PC-3 (cell line): ENCODE measurements at regions not wholly inside any gene's neighbourhood (a gene's known extent, or its start where the extent isn't known, plus 50 kb on each side); places are given as distances from the start of the nearest gene placed in this dataset.

Experiments used
- ATAC-seq: fragments of 200-7000 bp; cut with Tn5 transposase; 2 replicates; pipeline ENCODE4 v1.9.1; 2020; ENCODE audit warnings: mild to moderate bottlenecking, moderate library complexity
- BruUV-seq: library from RNA; stranded (reverse); fragments of 400-500 nt; replicated peaks from 2 replicates; lab custom pipeline; 2021; lab: Mats Ljungman, UMichigan
- CTCF ChIA-PET: fragments of 300-600 bp; sonication (Branson Sonifier 250); formaldehyde crosslinking; loops from one replicate; lab custom pipeline; 2022; ENCODE audit warnings: antibody characterized with exemption; lab: Charles Lee
- POLR2A ChIA-PET: fragments of 300-600 bp; sonication (Branson Sonifier 250); formaldehyde crosslinking; loops from one replicate; lab custom pipeline; 2022; ENCODE audit warnings: antibody characterized with exemption; ENCODE audit not compliant: unreplicated experiment; lab: Charles Lee
- DNase-seq: peaks from one replicate; pipeline ENCODE4 v3.0.0-alpha.2; 2015
- H2AFZ ChIP-seq: fragments of 300-600 bp; sonication (generic); 2 replicates; pipeline ENCODE4 v1.6.0; 2016; ENCODE audit warnings: antibody characterized with exemption, low read length
- H3F3A ChIP-seq: fragments of 300-600 bp; sonication (generic); one replicate; pipeline ENCODE4 v1.6.0; 2017; ENCODE audit warnings: antibody characterized with exemption, low read length, control low read depth, mild to moderate bottlenecking; ENCODE audit not compliant: unreplicated experiment
- H3K27ac ChIP-seq: fragments of 300-600 bp; sonication (generic); 2 replicates; pipeline ENCODE4 v1.5.1; 2016; ENCODE audit warnings: mild to moderate bottlenecking, low read length
- H3K27me3 ChIP-seq: fragments of 300-600 bp; sonication (generic); 2 replicates; pipeline ENCODE4 v1.6.1; 2016; ENCODE audit warnings: low read length, mixed read lengths
- H3K36me3 ChIP-seq: fragments of 300-600 bp; sonication (generic); 2 replicates; pipeline ENCODE4 v1.6.1; 2016; ENCODE audit warnings: low read depth, mixed run types, low read length, mixed read lengths
- H3K4me1 ChIP-seq: fragments of 300-600 bp; sonication (generic); 2 replicates; pipeline ENCODE4 v1.5.1; 2016; ENCODE audit warnings: low read length; ENCODE audit not compliant: insufficient read depth
- H3K4me2 ChIP-seq: fragments of 300-600 bp; sonication (generic); 2 replicates; pipeline ENCODE4 v1.6.0; 2016; ENCODE audit warnings: low read length
- H3K4me3 ChIP-seq: fragments of 300-600 bp; sonication (generic); 2 replicates; pipeline ENCODE4 v1.5.1; 2016; ENCODE audit warnings: mild to moderate bottlenecking, low read length, mixed read lengths
- H3K79me2 ChIP-seq: fragments of 300-600 bp; sonication (generic); 2 replicates; pipeline ENCODE4 v1.6.1; 2017; ENCODE audit warnings: low read length, mixed read lengths
- H3K9ac ChIP-seq: fragments of 300-600 bp; sonication (generic); 2 replicates; pipeline ENCODE4 v1.6.0; 2016; ENCODE audit warnings: mild to moderate bottlenecking, low read length
- H3K9me2 ChIP-seq: fragments of 300-600 bp; sonication (generic); replicated peaks from 2 replicates; pipeline ENCODE4 v1.6.1; 2016; ENCODE audit warnings: mixed run types, low read length, mixed read lengths
- H3K9me3 ChIP-seq: fragments of 300-600 bp; sonication (generic); 2 replicates; pipeline ENCODE4 v1.6.1; 2016; ENCODE audit warnings: low read length, mixed read lengths
- H4K20me1 ChIP-seq: fragments of 300-600 bp; sonication (generic); 2 replicates; pipeline ENCODE4 v1.6.1; 2016; ENCODE audit warnings: low read length, mixed read lengths
- EZH2 ChIP-seq: fragments of 300-600 bp; sonication (generic); IDR thresholded peaks from one replicate; pipeline ENCODE4 v1.6.1; 2017; ENCODE audit warnings: antibody characterized with exemption, mild to moderate bottlenecking, low read length; ENCODE audit not compliant: unreplicated experiment
- EZH2phosphoT487 ChIP-seq: fragments of 300-600 bp; sonication (generic); IDR thresholded peaks from 2 replicates; pipeline ENCODE4 v1.6.1; 2018; ENCODE audit warnings: mild to moderate bottlenecking, antibody characterized with exemption, low read length, borderline replicate concordance
- intact Hi-C: fragments of 100-400 bp; cut with micrococcal nuclease; formaldehyde crosslinking; loops from 2 replicates; pipeline ENCODE4 v1.9.0; 2023
- TF ChIP-seq, protein P1 (sequence below): fragments of 300-600 bp; sonication (generic); conservative IDR thresholded peaks from 2 replicates; pipeline ENCODE4 v1.5.1; 2017; ENCODE audit warnings: antibody characterized with exemption, low read depth, mild to moderate bottlenecking, low read length

DNA sequence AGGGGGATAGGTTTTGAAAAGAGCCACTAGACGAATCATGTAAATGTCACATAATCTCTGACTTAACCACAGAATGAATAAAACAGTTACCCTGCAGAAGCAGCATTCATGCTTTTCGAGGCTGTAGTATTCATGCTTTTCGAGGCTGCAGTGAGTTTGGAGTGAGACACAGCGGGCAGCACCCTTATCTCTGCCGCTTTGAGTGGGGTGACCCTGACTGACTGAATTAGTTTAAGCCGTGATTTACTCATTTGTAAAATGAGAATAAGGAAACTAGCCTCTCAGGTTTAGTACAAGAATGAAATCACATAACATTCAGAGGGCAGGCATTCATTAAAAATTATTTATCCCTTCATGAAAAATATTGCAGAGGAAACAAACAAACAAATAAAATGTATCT, 92.8 kb upstream of the KMT2C start:
- CTCF ChIA-PET, result no interaction called here

DNA sequence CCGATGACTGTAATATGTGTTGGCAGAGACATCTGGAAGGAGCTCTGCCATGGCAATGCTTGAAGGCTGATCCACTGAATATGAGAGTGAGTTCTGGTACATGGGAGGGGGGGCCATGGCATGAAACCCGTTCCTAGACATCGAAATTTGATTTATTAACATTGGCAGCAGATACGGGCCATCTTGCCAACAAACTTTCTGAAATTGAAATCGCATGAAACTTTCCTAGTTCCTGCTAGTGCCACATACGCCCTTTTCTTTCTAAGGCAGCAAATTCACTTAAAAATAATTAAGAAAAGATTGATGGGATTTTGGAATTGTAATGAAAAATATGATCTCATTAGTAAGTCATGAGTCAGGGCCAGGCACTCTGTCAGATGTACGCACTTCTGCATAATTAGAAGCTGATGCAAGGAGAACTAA, 91.8 kb upstream of the KMT2C start:
- no peaks in the 10 kb centered on the region for H3K9me3 ChIP-seq
- no peaks in the 10 kb centered on the region for H4K20me1 ChIP-seq
- H3K27ac ChIP-seq, result no peak overlapping the region
- POLR2A ChIA-PET, result no interaction called here
- H3K9me2 ChIP-seq, result no peaks in the 10 kb centered on the region
- DNase-seq (no peak), ATAC-seq (no peak)
- H3K4me3 ChIP-seq, result no peak overlapping the region
- BruUV-seq, result no TSS peak
- no peaks in the 10 kb centered on the region for H3F3A ChIP-seq
- H3K79me2 ChIP-seq, result no peaks in the 10 kb centered on the region
- TF ChIP-seq EZH2phosphoT487, result no peak
- no peak for TF ChIP-seq EZH2
- TF ChIP-seq, protein P1, sequence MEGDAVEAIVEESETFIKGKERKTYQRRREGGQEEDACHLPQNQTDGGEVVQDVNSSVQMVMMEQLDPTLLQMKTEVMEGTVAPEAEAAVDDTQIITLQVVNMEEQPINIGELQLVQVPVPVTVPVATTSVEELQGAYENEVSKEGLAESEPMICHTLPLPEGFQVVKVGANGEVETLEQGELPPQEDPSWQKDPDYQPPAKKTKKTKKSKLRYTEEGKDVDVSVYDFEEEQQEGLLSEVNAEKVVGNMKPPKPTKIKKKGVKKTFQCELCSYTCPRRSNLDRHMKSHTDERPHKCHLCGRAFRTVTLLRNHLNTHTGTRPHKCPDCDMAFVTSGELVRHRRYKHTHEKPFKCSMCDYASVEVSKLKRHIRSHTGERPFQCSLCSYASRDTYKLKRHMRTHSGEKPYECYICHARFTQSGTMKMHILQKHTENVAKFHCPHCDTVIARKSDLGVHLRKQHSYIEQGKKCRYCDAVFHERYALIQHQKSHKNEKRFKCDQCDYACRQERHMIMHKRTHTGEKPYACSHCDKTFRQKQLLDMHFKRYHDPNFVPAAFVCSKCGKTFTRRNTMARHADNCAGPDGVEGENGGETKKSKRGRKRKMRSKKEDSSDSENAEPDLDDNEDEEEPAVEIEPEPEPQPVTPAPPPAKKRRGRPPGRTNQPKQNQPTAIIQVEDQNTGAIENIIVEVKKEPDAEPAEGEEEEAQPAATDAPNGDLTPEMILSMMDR, result no peak
- intact Hi-C loops, result no loop called here
- H2AFZ ChIP-seq, result no peak overlapping the region
- H3K36me3 ChIP-seq, result no peaks in the 10 kb centered on the region
- no peak overlapping the region for H3K4me2 ChIP-seq
- H3K9ac ChIP-seq, result no peak overlapping the region
- CTCF ChIA-PET, result no interaction called here
- H3K4me1 ChIP-seq, result no peaks in the 10 kb centered on the region
- H3K27me3 ChIP-seq, result no peaks in the 10 kb centered on the region

More for the DNA sequence above, 92.8 kb upstream of the KMT2C start:
- no peak for DNase-seq
- ATAC-seq, result no peak
- no TSS peak for BruUV-seq
- H2AFZ ChIP-seq, result no peak overlapping the region
- intact Hi-C loops, result no loop called here
- H3K4me2 ChIP-seq, result no peak overlapping the region
- no peaks in the 10 kb centered on the region for H3K27me3 ChIP-seq
- H3K4me3 ChIP-seq, result no peak overlapping the region
- H3K9ac ChIP-seq, result no peak overlapping the region
- POLR2A ChIA-PET, result no interaction called here
- no peaks in the 10 kb centered on the region for H3F3A ChIP-seq
- H3K4me1 ChIP-seq, result no peaks in the 10 kb centered on the region
- H3K9me2 ChIP-seq, result no peaks in the 10 kb centered on the region
- no peaks in the 10 kb centered on the region for H3K9me3 ChIP-seq
- TF ChIP-seq EZH2, result no peak
- TF ChIP-seq, protein P1, result no peak
- no peak for TF ChIP-seq EZH2phosphoT487
- no peak overlapping the region for H3K27ac ChIP-seq
- H4K20me1 ChIP-seq, result no peaks in the 10 kb centered on the region
- H3K79me2 ChIP-seq, result no peaks in the 10 kb centered on the region
- H3K36me3 ChIP-seq, result no peaks in the 10 kb centered on the region

DNA sequence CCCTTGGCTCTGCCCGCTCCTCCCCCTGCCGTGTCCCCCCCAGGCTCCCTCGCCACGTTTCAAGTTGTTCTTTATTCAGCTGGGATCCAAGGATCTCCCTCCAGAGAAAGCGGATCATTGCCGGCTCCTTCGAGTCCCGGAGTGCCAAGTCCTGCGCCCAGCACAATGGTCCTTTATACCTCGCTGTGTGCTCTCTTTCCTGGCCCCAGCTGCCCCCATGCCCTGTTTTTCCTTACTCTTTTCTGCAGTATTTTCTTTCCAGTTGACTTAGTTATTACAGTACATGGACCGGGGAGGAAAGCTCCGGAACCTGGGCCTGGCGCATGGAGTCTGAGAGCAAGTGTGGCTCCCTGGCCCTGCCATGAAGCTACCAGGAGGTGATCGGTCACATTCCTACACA, 88.1 kb upstream of the KMT2C start:
- Histone ChIP-seq H3K9me2 (no peaks in the 10 kb centered on the region), H3K4me2 (no peak overlapping the region), H3K27me3 (no peaks in the 10 kb centered on the region), H3K36me3 (no peaks in the 10 kb centered on the region), H4K20me1 (no peaks in the 10 kb centered on the region), H3K79me2 (no peaks in the 10 kb centered on the region), H3F3A (no peaks in the 10 kb centered on the region), H2AFZ (no peak overlapping the region), H3K9me3 (no peaks in the 10 kb centered on the region), H3K4me3 (no peak overlapping the region), H3K27ac (no peak overlapping the region), H3K4me1 (no peaks in the 10 kb centered on the region), H3K9ac (no peak overlapping the region)
- no TSS peak for BruUV-seq
- DNase-seq, result no peak
- intact Hi-C loops, result no loop called here
- TF ChIP-seq, protein P1, result no peak
- TF ChIP-seq EZH2 (no peak), EZH2phosphoT487 (no peak)
- ChIA-PET POLR2A (no interaction called here), CTCF (no interaction called here)
- no peak for ATAC-seq
